ENCODE measurements at regions not wholly inside any gene's neighbourhood (a gene's known extent, or its start where the extent isn't known, plus 50 kb on each side); places are given as distances from the start of the nearest gene placed in this dataset.

- TF ChIP-seq, protein P1, sequence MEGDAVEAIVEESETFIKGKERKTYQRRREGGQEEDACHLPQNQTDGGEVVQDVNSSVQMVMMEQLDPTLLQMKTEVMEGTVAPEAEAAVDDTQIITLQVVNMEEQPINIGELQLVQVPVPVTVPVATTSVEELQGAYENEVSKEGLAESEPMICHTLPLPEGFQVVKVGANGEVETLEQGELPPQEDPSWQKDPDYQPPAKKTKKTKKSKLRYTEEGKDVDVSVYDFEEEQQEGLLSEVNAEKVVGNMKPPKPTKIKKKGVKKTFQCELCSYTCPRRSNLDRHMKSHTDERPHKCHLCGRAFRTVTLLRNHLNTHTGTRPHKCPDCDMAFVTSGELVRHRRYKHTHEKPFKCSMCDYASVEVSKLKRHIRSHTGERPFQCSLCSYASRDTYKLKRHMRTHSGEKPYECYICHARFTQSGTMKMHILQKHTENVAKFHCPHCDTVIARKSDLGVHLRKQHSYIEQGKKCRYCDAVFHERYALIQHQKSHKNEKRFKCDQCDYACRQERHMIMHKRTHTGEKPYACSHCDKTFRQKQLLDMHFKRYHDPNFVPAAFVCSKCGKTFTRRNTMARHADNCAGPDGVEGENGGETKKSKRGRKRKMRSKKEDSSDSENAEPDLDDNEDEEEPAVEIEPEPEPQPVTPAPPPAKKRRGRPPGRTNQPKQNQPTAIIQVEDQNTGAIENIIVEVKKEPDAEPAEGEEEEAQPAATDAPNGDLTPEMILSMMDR (IDR thresholded peaks at IDR 0.05; ENCODE audit: extremely low read depth, low read depth, low read length): no peak
- Histone ChIP-seq H3K79me2 (ENCODE audit: insufficient read depth, low read length) (no peaks in the 10 kb centered on the region), H3K4me3 (ENCODE audit: insufficient read depth, low read length) (no peak overlapping the region), H3K9me3 (ENCODE audit: low read depth, low read length) (no peaks in the 10 kb centered on the region), H3K27ac (ENCODE audit: low read depth, low read length) (no peak overlapping the region), H3K4me2 (ENCODE audit: insufficient read depth, low read length) (no peak overlapping the region), H4K20me1 (ENCODE audit: insufficient read depth, low read length) (no peaks in the 10 kb centered on the region), H3K36me3 (ENCODE audit: insufficient read depth, low read length) (no peaks in the 10 kb centered on the region), H3K27me3 (ENCODE audit: insufficient read depth, low read length) (no peaks in the 10 kb centered on the region), H2AFZ (ENCODE audit: low read length) (no peak overlapping the region), H3K4me1 (ENCODE audit: insufficient read depth, low read length) (no peaks in the 10 kb centered on the region)
- no peak for DNase-seq (ENCODE audit: insufficient read length, low spot score, missing footprints)
Measured at GRCh38 chr15:98025237-98025636, 64.7 kb downstream of the ARRDC4 start.

DNA sequence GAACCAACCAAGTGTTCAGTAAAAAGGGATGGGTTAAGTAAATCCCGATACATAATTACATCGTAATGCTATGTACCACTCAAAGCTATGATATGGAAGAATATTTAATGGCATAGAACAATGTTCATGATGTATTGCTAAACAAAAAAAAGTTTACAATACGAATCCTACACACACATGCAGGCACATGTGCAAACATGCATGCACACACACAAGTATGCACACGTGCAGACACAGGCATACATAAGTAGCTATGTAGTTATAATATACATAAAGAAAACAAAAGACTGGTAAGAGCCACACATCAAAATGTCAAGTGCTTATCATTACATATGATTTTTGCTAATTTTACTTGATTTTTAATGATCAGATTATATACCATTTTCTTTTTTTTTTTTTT lies 74.2 kb downstream of the ARRDC4 start:
- Histone ChIP-seq H3K4me2 (ENCODE audit: insufficient read depth, low read length) (no peak overlapping the region), H3K79me2 (ENCODE audit: insufficient read depth, low read length) (no peaks in the 10 kb centered on the region), H2AFZ (ENCODE audit: low read length) (no peak overlapping the region), H3K4me1 (ENCODE audit: insufficient read depth, low read length) (no peaks in the 10 kb centered on the region), H4K20me1 (ENCODE audit: insufficient read depth, low read length) (no peaks in the 10 kb centered on the region), H3K36me3 (ENCODE audit: insufficient read depth, low read length) (no peaks in the 10 kb centered on the region), H3K4me3 (ENCODE audit: insufficient read depth, low read length) (no peak overlapping the region), H3K9me3 (ENCODE audit: low read depth, low read length) (peaks cover 3% of the 10 kb centered on the region), H3K27ac (ENCODE audit: low read depth, low read length) (no peak overlapping the region), H3K27me3 (ENCODE audit: insufficient read depth, low read length) (no peaks in the 10 kb centered on the region)
- TF ChIP-seq, protein P1 (IDR thresholded peaks at IDR 0.05; ENCODE audit: extremely low read depth, low read depth, low read length): no peak
- no peak for DNase-seq (ENCODE audit: insufficient read length, low spot score, missing footprints)

- Histone ChIP-seq H2AFZ (ENCODE audit: low read length) (no peak overlapping the region), H3K27me3 (ENCODE audit: insufficient read depth, low read length) (no peaks in the 10 kb centered on the region), H3K27ac (ENCODE audit: low read depth, low read length) (no peak overlapping the region), H3K4me2 (ENCODE audit: insufficient read depth, low read length) (no peak overlapping the region), H3K9me3 (ENCODE audit: low read depth, low read length) (peaks cover 3% of the 10 kb centered on the region), H3K36me3 (ENCODE audit: insufficient read depth, low read length) (no peaks in the 10 kb centered on the region), H3K4me3 (ENCODE audit: insufficient read depth, low read length) (no peak overlapping the region), H3K4me1 (ENCODE audit: insufficient read depth, low read length) (no peaks in the 10 kb centered on the region), H3K79me2 (ENCODE audit: insufficient read depth, low read length) (no peaks in the 10 kb centered on the region), H4K20me1 (ENCODE audit: insufficient read depth, low read length) (no peaks in the 10 kb centered on the region)
- TF ChIP-seq, protein P1 (IDR thresholded peaks at IDR 0.05; ENCODE audit: extremely low read depth, low read depth, low read length): no peak
- no peak for DNase-seq (ENCODE audit: insufficient read length, low spot score, missing footprints)
Measured at GRCh38 chr15:98035134-98035533, 74.6 kb downstream of the ARRDC4 start.

DNA sequence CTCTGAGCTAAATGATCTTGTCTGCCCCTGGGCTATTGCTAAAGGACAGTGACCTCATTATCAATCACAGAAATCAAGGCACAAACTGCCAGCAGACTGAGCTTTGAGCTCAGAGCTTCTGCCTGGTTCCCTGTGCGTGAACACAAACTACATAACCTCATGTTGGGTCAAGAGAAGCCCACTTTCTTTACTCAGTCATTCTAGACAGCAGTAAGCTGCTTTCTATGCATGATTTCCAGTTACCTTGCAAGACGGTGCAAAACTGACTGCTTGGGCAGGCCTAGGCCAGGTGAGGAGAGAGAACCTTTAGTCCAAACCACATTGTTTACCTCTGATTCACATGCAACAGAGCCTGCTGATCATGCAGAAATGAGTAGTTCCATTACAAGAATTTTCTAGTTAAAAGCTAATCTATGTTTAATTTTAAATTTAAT lies 75.1 kb downstream of the ARRDC4 start:
- H3K36me3 ChIP-seq (ENCODE audit: insufficient read depth, low read length): no peaks in the 10 kb centered on the region
- H3K4me1 ChIP-seq (ENCODE audit: insufficient read depth, low read length): no peaks in the 10 kb centered on the region
- H3K27ac ChIP-seq (ENCODE audit: low read depth, low read length): no peak overlapping the region
- no peak overlapping the region for H3K4me2 ChIP-seq (ENCODE audit: insufficient read depth, low read length)
- H4K20me1 ChIP-seq (ENCODE audit: insufficient read depth, low read length): no peaks in the 10 kb centered on the region
- H2AFZ ChIP-seq (ENCODE audit: low read length): no peak overlapping the region
- H3K79me2 ChIP-seq (ENCODE audit: insufficient read depth, low read length): no peaks in the 10 kb centered on the region
- peaks cover 3% of the 10 kb centered on the region for H3K9me3 ChIP-seq (ENCODE audit: low read depth, low read length)
- H3K27me3 ChIP-seq (ENCODE audit: insufficient read depth, low read length): no peaks in the 10 kb centered on the region
- DNase-seq (ENCODE audit: insufficient read length, low spot score, missing footprints): no peak
- TF ChIP-seq, protein P1 (IDR thresholded peaks at IDR 0.05; ENCODE audit: extremely low read depth, low read depth, low read length): no peak
- H3K4me3 ChIP-seq (ENCODE audit: insufficient read depth, low read length): no peak overlapping the region

Measured in osteoblast (primary cell).